ENCODE measurements at regions not wholly inside any gene's neighbourhood (a gene's known extent, or its start where the extent isn't known, plus 50 kb on each side); places are given as distances from the start of the nearest gene placed in this dataset.

- Histone ChIP-seq H3K9me3 (ENCODE audit: insufficient read depth, low read depth, low read length) (no peaks in the 10 kb centered on the region), H4K20me1 (ENCODE audit: insufficient read depth, low read length) (no peaks in the 10 kb centered on the region), H3K4me2 (ENCODE audit: low read length) (no peak overlapping the region), H3K9ac (ENCODE audit: low read length) (no peak overlapping the region), H3K79me2 (ENCODE audit: insufficient read depth, low read length) (no peaks in the 10 kb centered on the region), H3K27me3 (ENCODE audit: insufficient read depth, low read length) (no peaks in the 10 kb centered on the region), H3K36me3 (ENCODE audit: insufficient read depth, low read length) (no peaks in the 10 kb centered on the region), H3K4me3 (ENCODE audit: insufficient read depth, low read depth, low read length) (no peak overlapping the region), H3K4me1 (ENCODE audit: insufficient read depth, low read length) (no peaks in the 10 kb centered on the region), H3K27ac (ENCODE audit: low read depth, low read length) (no peak overlapping the region), H2AFZ (ENCODE audit: low read depth, low read length) (no peak overlapping the region)
- TF ChIP-seq EZH2 (IDR thresholded peaks at IDR 0.05; ENCODE audit: insufficient read depth, low read length) (no peak), CTCF (IDR thresholded peaks at IDR 0.05; ENCODE audit: insufficient read depth, low read depth, low read length) (no peak)
- Mint-ChIP-seq H3K36me3 (ENCODE audit: low read depth, unreplicated experiment) (no peaks in the 10 kb centered on the region), H3K9me3 (ENCODE audit: unreplicated experiment) (no peaks in the 10 kb centered on the region), H3K27me3 (ENCODE audit: low read depth, unreplicated experiment) (no peaks in the 10 kb centered on the region), H3K27ac (ENCODE audit: unreplicated experiment) (no peak overlapping the region), H3K4me1 (ENCODE audit: low read depth, unreplicated experiment) (no peaks in the 10 kb centered on the region), H3K4me3 (ENCODE audit: unreplicated experiment) (no peak overlapping the region)
- FAIRE-seq (no peak), DNase-seq (ENCODE audit: low read depth) (no peak)
Measured at GRCh38 chr4:66609014-66609413, 936.3 kb downstream of the CENPC start.

GRCh38 chr4:66606908-66607307, 936.6 kb upstream of the EPHA5 start:
- H3K9me3 ChIP-seq (ENCODE audit: insufficient read depth, low read depth, low read length): no peaks in the 10 kb centered on the region
- no peak overlapping the region for H3K9ac ChIP-seq (ENCODE audit: low read length)
- FAIRE-seq (no peak), DNase-seq (ENCODE audit: low read depth) (no peak)
- Mint-ChIP-seq H3K36me3 (ENCODE audit: low read depth, unreplicated experiment) (no peaks in the 10 kb centered on the region), H3K4me1 (ENCODE audit: low read depth, unreplicated experiment) (no peaks in the 10 kb centered on the region), H3K27ac (ENCODE audit: unreplicated experiment) (no peak overlapping the region), H3K4me3 (ENCODE audit: unreplicated experiment) (no peak overlapping the region), H3K27me3 (ENCODE audit: low read depth, unreplicated experiment) (no peaks in the 10 kb centered on the region), H3K9me3 (ENCODE audit: unreplicated experiment) (no peaks in the 10 kb centered on the region)
- H3K27ac ChIP-seq (ENCODE audit: low read depth, low read length): no peak overlapping the region
- H3K79me2 ChIP-seq (ENCODE audit: insufficient read depth, low read length): no peaks in the 10 kb centered on the region
- H3K4me1 ChIP-seq (ENCODE audit: insufficient read depth, low read length): no peaks in the 10 kb centered on the region
- no peaks in the 10 kb centered on the region for H3K27me3 ChIP-seq (ENCODE audit: insufficient read depth, low read length)
- H4K20me1 ChIP-seq (ENCODE audit: insufficient read depth, low read length): no peaks in the 10 kb centered on the region
- H3K4me2 ChIP-seq (ENCODE audit: low read length): no peak overlapping the region
- H3K4me3 ChIP-seq (ENCODE audit: insufficient read depth, low read depth, low read length): no peak overlapping the region
- no peak overlapping the region for H2AFZ ChIP-seq (ENCODE audit: low read depth, low read length)
- TF ChIP-seq CTCF (IDR thresholded peaks at IDR 0.05; ENCODE audit: insufficient read depth, low read depth, low read length) (no peak), EZH2 (IDR thresholded peaks at IDR 0.05; ENCODE audit: insufficient read depth, low read length) (no peak)
- H3K36me3 ChIP-seq (ENCODE audit: insufficient read depth, low read length): no peaks in the 10 kb centered on the region

- FAIRE-seq: no peak
- TF ChIP-seq EZH2 (IDR thresholded peaks at IDR 0.05; ENCODE audit: insufficient read depth, low read length): no peak
- TF ChIP-seq CTCF (IDR thresholded peaks at IDR 0.05; ENCODE audit: insufficient read depth, low read depth, low read length): no peak
Measured at GRCh38 chr4:66606215-66606614, 935.9 kb upstream of the EPHA5 start.

More at GRCh38 chr4:66606215-66606614, 935.9 kb upstream of the EPHA5 start:
- Histone ChIP-seq H3K4me1 (ENCODE audit: insufficient read depth, low read length) (no peaks in the 10 kb centered on the region), H3K36me3 (ENCODE audit: insufficient read depth, low read length) (no peaks in the 10 kb centered on the region), H3K27ac (ENCODE audit: low read depth, low read length) (no peak overlapping the region), H3K4me2 (ENCODE audit: low read length) (no peak overlapping the region), H4K20me1 (ENCODE audit: insufficient read depth, low read length) (no peaks in the 10 kb centered on the region), H3K4me3 (ENCODE audit: insufficient read depth, low read depth, low read length) (no peak overlapping the region), H2AFZ (ENCODE audit: low read depth, low read length) (no peak overlapping the region), H3K9ac (ENCODE audit: low read length) (no peak overlapping the region), H3K9me3 (ENCODE audit: insufficient read depth, low read depth, low read length) (no peaks in the 10 kb centered on the region), H3K79me2 (ENCODE audit: insufficient read depth, low read length) (no peaks in the 10 kb centered on the region), H3K27me3 (ENCODE audit: insufficient read depth, low read length) (no peaks in the 10 kb centered on the region)
- H3K36me3 Mint-ChIP-seq (ENCODE audit: low read depth, unreplicated experiment): no peaks in the 10 kb centered on the region
- no peak overlapping the region for H3K27ac Mint-ChIP-seq (ENCODE audit: unreplicated experiment)
- DNase-seq (ENCODE audit: low read depth): no peak
- H3K9me3 Mint-ChIP-seq (ENCODE audit: unreplicated experiment): no peaks in the 10 kb centered on the region
- H3K4me3 Mint-ChIP-seq (ENCODE audit: unreplicated experiment): no peak overlapping the region
- no peaks in the 10 kb centered on the region for H3K4me1 Mint-ChIP-seq (ENCODE audit: low read depth, unreplicated experiment)
- H3K27me3 Mint-ChIP-seq (ENCODE audit: low read depth, unreplicated experiment): no peaks in the 10 kb centered on the region

All from astrocyte (in vitro differentiated cells and primary cell).